Mesenchymal stem cell (in vitro differentiated cells and primary cell): ENCODE measurements at regions not wholly inside any gene's neighbourhood (a gene's known extent, or its start where the extent isn't known, plus 50 kb on each side); places are given as distances from the start of the nearest gene placed in this dataset.
A peak's percentile ranks its signal among the peaks of the same experiment; 100 is the strongest.

Experiments used
- DNase-seq: peaks from one replicate; pipeline ENCODE4 v3.0.0-alpha.2; 2013
- H2AFZ ChIP-seq: one replicate; pipeline ENCODE4 v1.6.1; 2013; ENCODE audit warnings: low read depth, mild to moderate bottlenecking, control low read depth, inconsistent platforms, low read length, moderate library complexity
- H2AK5ac ChIP-seq: 2 replicates; pipeline ENCODE4 v1.6.1; 2013; ENCODE audit warnings: low read length, moderate library complexity, mild to moderate bottlenecking, inconsistent platforms; ENCODE audit not compliant: severe bottlenecking
- H2BK120ac ChIP-seq: one replicate; pipeline ENCODE4 v1.6.1; 2013; ENCODE audit warnings: low read depth, mild to moderate bottlenecking, inconsistent platforms, low read length, moderate library complexity
- H2BK12ac ChIP-seq, 2 experiments: one replicate each; pipeline ENCODE4 v1.6.1; 2013; ENCODE audit warnings: inconsistent platforms in 2 of 2, low read length in 2 of 2, mild to moderate bottlenecking in 2 of 2, moderate library complexity in 2 of 2, control low read depth in 1 of 2
- H2BK15ac ChIP-seq: one replicate; pipeline ENCODE4 v1.6.1; 2013; ENCODE audit warnings: mild to moderate bottlenecking, low read depth, inconsistent platforms; ENCODE audit not compliant: poor library complexity, severe bottlenecking
- H2BK5ac ChIP-seq: 2 replicates; pipeline ENCODE4 v1.6.1; 2013; ENCODE audit warnings: low read depth, mild to moderate bottlenecking, low read length, control low read depth, inconsistent platforms; ENCODE audit not compliant: poor library complexity, severe bottlenecking
- H3K14ac ChIP-seq, 2 experiments: one replicate each; pipeline ENCODE4 v1.6.1; 2013; ENCODE audit warnings: inconsistent platforms in 2 of 2, low read length in 2 of 2, control low read depth in 1 of 2, mild to moderate bottlenecking in 1 of 2, moderate library complexity in 1 of 2
- H3K18ac ChIP-seq, 2 experiments: one replicate each; pipeline ENCODE4 v1.6.1; 2013; ENCODE audit warnings: inconsistent platforms in 2 of 2, low read length in 2 of 2, control low read depth in 1 of 2, low read depth in 1 of 2, mild to moderate bottlenecking in 1 of 2
- H3K23ac ChIP-seq, 2 experiments: one replicate each; pipeline ENCODE4 v1.6.1; 2013; ENCODE audit warnings: inconsistent platforms in 2 of 2, low read length in 2 of 2, mild to moderate bottlenecking in 2 of 2, moderate library complexity in 2 of 2, control low read depth in 1 of 2
- H3K27ac ChIP-seq: 2 replicates; pipeline ENCODE4 v1.5.1; 2013; ENCODE audit warnings: mild to moderate bottlenecking, moderate library complexity, low read length, control low read depth, inconsistent platforms; ENCODE audit not compliant: poor library complexity, severe bottlenecking
- H3K27me3 ChIP-seq, 2 experiments: 2 replicates each; pipeline versions ENCODE4 v1.6.1 to v1.7.0; 2013; ENCODE audit warnings: low read length in 2 of 2, mild to moderate bottlenecking in 2 of 2, moderate library complexity in 2 of 2, control low read depth in 1 of 2, inconsistent platforms in 1 of 2; ENCODE audit not compliant: control insufficient read depth in 1 of 2, insufficient read depth in 1 of 2
- H3K36me3 ChIP-seq, 2 experiments: 2 replicates each; pipeline versions ENCODE4 v1.6.1 to v1.7.0; 2013; ENCODE audit warnings: low read length in 2 of 2, control low read depth in 1 of 2, inconsistent platforms in 1 of 2, low read depth in 1 of 2, mild to moderate bottlenecking in 1 of 2; ENCODE audit not compliant: insufficient read depth in 2 of 2, control insufficient read depth in 1 of 2
- H3K4ac ChIP-seq, 2 experiments: one replicate each; pipeline ENCODE4 v1.6.1; 2013; ENCODE audit warnings: inconsistent platforms in 2 of 2, low read length in 2 of 2, mild to moderate bottlenecking in 2 of 2, moderate library complexity in 2 of 2, control low read depth in 1 of 2, low read depth in 1 of 2
- H3K4me1 ChIP-seq: 2 replicates; pipeline ENCODE4 v1.6.1; 2013; ENCODE audit warnings: low read depth, low read length, control low read depth; ENCODE audit not compliant: control insufficient read depth, insufficient read depth
- H3K4me2 ChIP-seq: 2 replicates; pipeline ENCODE4 v1.6.1; 2013; ENCODE audit warnings: low read length, mild to moderate bottlenecking, inconsistent platforms; ENCODE audit not compliant: poor library complexity, severe bottlenecking
- H3K4me3 ChIP-seq, 2 experiments: 2 replicates each; pipeline versions ENCODE4 v1.5.1 to v1.7.0; 2013; ENCODE audit warnings: low read length in 2 of 2, mild to moderate bottlenecking in 2 of 2, control low read depth in 1 of 2, low read depth in 1 of 2; ENCODE audit not compliant: insufficient read depth in 1 of 2
- H3K79me1 ChIP-seq: replicated peaks from 2 replicates; pipeline ENCODE4 v1.6.1; 2013; ENCODE audit warnings: mild to moderate bottlenecking, control low read depth, low read length, inconsistent platforms; ENCODE audit not compliant: poor library complexity, severe bottlenecking
- H3K9ac ChIP-seq: 2 replicates; pipeline ENCODE4 v1.7.0; 2013; ENCODE audit warnings: mild to moderate bottlenecking, low read length, moderate library complexity
- H3K9me3 ChIP-seq: 2 replicates; pipeline ENCODE4 v1.7.0; 2013; ENCODE audit warnings: mild to moderate bottlenecking, low read length; ENCODE audit not compliant: control insufficient read depth
- H4K8ac ChIP-seq: one replicate; pipeline ENCODE4 v1.6.1; 2013; ENCODE audit warnings: inconsistent platforms, mild to moderate bottlenecking, low read length, moderate library complexity
- H4K91ac ChIP-seq: one replicate; pipeline ENCODE4 v1.6.1; 2013; ENCODE audit warnings: mild to moderate bottlenecking, low read length, inconsistent platforms
- WGBS: methylation state at CpG from one replicate; pipeline ENCODE4 v1.1.7; 2013; ENCODE audit warnings: mixed read lengths; 5-methylcytosine and 5-hydroxymethylcytosine counted together

DNA sequence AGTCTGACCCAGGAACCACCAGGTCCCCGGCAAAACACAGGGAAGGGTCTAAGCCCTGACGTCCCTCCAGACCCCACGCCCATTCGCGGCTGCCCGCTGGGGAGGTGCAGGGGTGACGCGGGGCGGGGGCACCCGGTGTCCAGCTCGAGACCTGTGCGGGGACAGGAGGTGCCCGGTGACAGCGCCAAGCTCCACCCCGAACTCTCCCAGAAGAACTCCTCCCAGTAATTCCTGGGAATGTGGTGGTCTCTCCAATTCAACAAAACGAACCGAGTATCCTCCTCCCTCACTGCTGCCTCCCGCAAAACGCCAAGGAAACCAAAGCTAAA lies 164.1 kb upstream of the PDE10A start:
- Histone ChIP-seq H3K18ac (no peak overlapping the region), H3K79me1 (no peaks in the 10 kb centered on the region), H3K4me1 (peaks cover 2% of the 10 kb centered on the region), H3K4ac (no peak overlapping the region), H3K27ac (no peak overlapping the region), H3K36me3 (no peaks in the 10 kb centered on the region), H2BK5ac (no peak overlapping the region), H4K8ac (no peak overlapping the region), H2BK15ac (no peak overlapping the region), H3K4me3 (no peak overlapping the region), H3K23ac (no peak overlapping the region), H3K9ac (no peak overlapping the region), H3K9me3 (no peaks in the 10 kb centered on the region), H3K14ac (no peak overlapping the region), H4K91ac (no peak overlapping the region), H2AK5ac (no peak overlapping the region), H3K4me2 (no peak overlapping the region), H3K27me3 (peaks cover 4 to 13% of the 10 kb centered on the region in 2 experiments), H2AFZ (no peak overlapping the region), H2BK12ac (no peak overlapping the region), H2BK120ac (no peak overlapping the region)
- WGBS: 96% methylated on average over 14 of the region's 19 CpGs
- DNase-seq: no peak

- Histone ChIP-seq H4K8ac (no peak overlapping the region), H3K79me1 (no peaks in the 10 kb centered on the region), H3K9ac (no peak overlapping the region), H3K4me2 (no peak overlapping the region), H2BK12ac (no peak overlapping the region), H3K4ac (no peak overlapping the region), H3K9me3 (no peaks in the 10 kb centered on the region), H3K4me3 (peak overlapping the region in 1 of 2 experiments; percentile 10), H3K36me3 (no peaks in the 10 kb centered on the region), H3K27me3 (peaks cover 4 to 13% of the 10 kb centered on the region in 2 experiments), H2AFZ (no peak overlapping the region), H3K27ac (no peak overlapping the region), H3K4me1 (peaks cover 2% of the 10 kb centered on the region), H2BK15ac (no peak overlapping the region), H4K91ac (peak overlapping the region; percentile 56), H3K23ac (no peak overlapping the region), H2BK120ac (no peak overlapping the region), H3K14ac (no peak overlapping the region), H3K18ac (no peak overlapping the region), H2AK5ac (no peak overlapping the region), H2BK5ac (no peak overlapping the region)
- no peak for DNase-seq
- WGBS: 93% methylated on average over 31 of the region's 33 CpGs
These were observed 163.6 kb upstream of the PDE10A start for GRCh38 chr6:165826487-165827189.

GRCh38 chr6:165825256-165825815 lies 162.3 kb upstream of the PDE10A start:
- no peak overlapping the region for H3K27ac ChIP-seq
- H2BK5ac ChIP-seq: no peak overlapping the region
- H2BK120ac ChIP-seq: no peak overlapping the region
- peaks cover under 1 to 21% of the 10 kb centered on the region in 2 experiments for H3K27me3 ChIP-seq
- H3K18ac ChIP-seq: no peak overlapping the region
- H2BK15ac ChIP-seq: no peak overlapping the region
- H3K4me1 ChIP-seq: peaks cover 6% of the 10 kb centered on the region
- H3K23ac ChIP-seq: no peak overlapping the region
- H3K79me1 ChIP-seq: no peaks in the 10 kb centered on the region
- no peaks in the 10 kb centered on the region for H3K9me3 ChIP-seq
- H2AK5ac ChIP-seq: no peak overlapping the region
- H2BK12ac ChIP-seq: no peak overlapping the region
- no peak overlapping the region for H3K9ac ChIP-seq
- no peak overlapping the region for H4K91ac ChIP-seq
- no peak overlapping the region for H3K4me3 ChIP-seq
- H2AFZ ChIP-seq: no peak overlapping the region
- 85% methylated on average over 9 of the region's 9 CpGs for WGBS
- no peak overlapping the region for H3K14ac ChIP-seq
- no peak overlapping the region for H4K8ac ChIP-seq
- no peaks in the 10 kb centered on the region for H3K36me3 ChIP-seq
- no peak for DNase-seq
- no peak overlapping the region for H3K4me2 ChIP-seq
- no peak overlapping the region for H3K4ac ChIP-seq

DNA sequence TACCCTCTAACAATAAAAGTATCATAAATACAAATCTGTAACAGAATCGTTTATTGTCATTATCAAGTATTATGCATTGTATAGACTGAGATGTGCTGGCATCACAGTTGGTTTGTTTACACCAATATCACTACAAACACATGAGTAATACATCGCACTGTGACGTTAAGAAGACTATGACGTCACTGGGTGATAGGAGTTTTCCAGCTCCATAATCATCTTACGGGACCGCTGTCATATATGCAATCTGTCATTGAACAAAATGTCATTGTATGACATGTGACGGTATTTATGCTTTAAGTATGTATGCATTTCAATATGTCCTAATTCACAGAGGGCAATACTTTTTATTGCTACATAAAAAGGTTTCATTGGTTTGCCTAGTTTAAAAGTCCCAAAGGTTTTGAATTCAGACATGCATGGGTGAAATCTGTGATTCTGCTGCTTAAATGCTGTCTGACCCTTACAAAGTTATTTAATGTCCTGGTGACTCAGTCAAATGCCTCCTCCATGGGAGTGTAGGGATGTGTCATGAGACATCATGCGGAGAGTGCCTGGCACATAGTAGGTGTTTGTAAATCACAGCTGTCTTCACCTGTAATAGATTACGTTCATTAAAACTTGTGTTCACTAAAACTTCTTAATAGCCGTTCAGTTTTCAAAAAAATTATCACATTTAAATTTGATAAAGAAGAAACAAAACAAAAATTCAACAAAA lies 160.7 kb upstream of the PDE10A start:
- Histone ChIP-seq H3K4ac (no peak overlapping the region), H3K4me1 (peaks cover 10% of the 10 kb centered on the region), H3K14ac (no peak overlapping the region), H3K36me3 (no peaks in the 10 kb centered on the region), H4K91ac (no peak overlapping the region), H3K4me2 (no peak overlapping the region), H2BK12ac (no peak overlapping the region), H3K4me3 (no peak overlapping the region), H3K79me1 (no peaks in the 10 kb centered on the region), H3K23ac (no peak overlapping the region), H3K27ac (no peak overlapping the region), H2BK15ac (no peak overlapping the region), H3K18ac (no peak overlapping the region), H2BK120ac (no peak overlapping the region), H2AK5ac (no peak overlapping the region), H3K9me3 (no peaks in the 10 kb centered on the region), H3K27me3 (peaks cover 9 to 28% of the 10 kb centered on the region in 2 experiments), H3K9ac (no peak overlapping the region), H2BK5ac (no peak overlapping the region), H2AFZ (no peak overlapping the region), H4K8ac (no peak overlapping the region)
- no peak for DNase-seq
- 84% methylated on average over 6 of the region's 10 CpGs for WGBS
